ENCODE measurements at regions not wholly inside any gene's neighbourhood (a gene's known extent, or its start where the extent isn't known, plus 50 kb on each side); places are given as distances from the start of the nearest gene placed in this dataset.
"Not testable (repeated sequence)": the region's sequence is repeated elsewhere in the genome, so short reads cannot be mapped to it uniquely, and the experiment has no call there.

DNA sequence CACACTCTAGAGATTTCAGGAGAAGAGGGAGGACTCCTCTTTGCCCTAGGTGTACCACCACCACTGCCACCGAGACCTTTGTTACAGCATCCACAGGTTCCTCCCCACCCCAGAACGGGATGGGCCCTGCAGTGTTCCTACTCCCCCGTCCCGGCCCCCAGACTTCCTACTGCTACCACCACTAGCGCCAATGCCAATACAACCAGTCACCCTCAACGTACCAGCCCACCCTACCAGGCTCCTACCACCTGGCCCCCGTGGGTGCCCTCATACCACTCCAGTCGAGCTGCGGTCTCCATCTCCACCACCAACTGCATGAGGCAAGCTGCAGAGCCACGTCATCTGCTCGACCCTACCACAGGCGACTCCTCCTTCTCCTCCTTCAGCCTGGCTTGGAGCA is 437.1 kb upstream of the ZNF337 start:
- DNase-seq (ENCODE audit: low spot score): not testable (repeated sequence)

DNA sequence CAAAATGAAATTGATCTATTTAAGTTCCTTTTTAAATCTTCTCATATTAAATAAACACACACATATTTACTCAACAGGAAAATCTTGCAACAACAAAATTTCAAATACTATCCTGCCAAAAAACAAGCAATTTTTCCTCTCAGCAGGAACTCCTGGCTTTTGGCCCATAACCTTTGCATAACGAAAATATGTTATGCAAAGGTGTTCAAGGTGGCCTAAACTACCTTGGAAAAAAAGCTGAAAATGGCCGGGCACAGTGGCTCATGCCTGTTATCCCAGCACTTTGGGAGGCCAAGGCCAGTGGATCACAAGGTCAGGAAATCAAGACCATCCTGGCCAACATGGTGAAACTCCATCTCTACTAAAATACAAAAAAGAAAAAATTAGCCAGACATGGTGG is 424.3 kb upstream of the ZNF337 start:
- DNase-seq (ENCODE audit: low spot score): not testable (repeated sequence)

DNA sequence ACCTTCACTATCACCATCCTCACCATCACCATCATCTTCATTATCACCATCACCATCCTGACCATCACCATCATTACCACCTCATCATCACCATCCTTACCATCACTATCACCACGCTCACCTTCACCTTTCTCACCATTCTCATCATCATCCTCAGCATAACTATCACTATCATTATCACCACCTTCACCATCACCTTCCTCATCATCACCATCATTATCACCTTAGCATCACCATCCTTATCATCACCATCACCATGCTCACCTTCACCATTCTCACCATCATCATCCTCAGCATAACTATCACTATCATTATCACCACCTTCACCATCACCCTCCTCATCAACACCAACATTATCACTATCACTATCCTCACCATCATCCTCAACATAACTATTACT is 397.8 kb upstream of the ZNF337 start:
- DNase-seq (ENCODE audit: low spot score): not testable (repeated sequence)

DNA sequence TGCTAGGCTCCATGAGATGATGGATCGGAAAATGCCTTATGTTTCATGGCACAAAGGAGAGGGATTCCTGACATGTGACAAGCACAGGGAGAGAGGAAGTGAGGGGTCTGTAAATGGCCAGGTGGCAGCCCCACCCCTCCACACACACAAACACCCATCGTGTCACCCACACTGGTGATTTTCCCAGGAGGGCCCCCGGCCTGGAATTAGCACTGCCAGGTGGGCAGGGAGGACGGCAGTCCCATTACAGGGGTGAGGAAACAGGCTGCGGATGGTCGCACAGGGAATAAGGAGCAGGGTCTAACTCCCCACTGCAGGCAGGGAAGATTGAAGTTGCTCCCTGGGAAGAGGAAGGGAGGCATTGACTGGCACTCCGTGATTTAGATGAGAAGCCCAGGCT is 395.3 kb upstream of the ZNF337 start:
- DNase-seq (ENCODE audit: low spot score): not testable (repeated sequence)

DNA sequence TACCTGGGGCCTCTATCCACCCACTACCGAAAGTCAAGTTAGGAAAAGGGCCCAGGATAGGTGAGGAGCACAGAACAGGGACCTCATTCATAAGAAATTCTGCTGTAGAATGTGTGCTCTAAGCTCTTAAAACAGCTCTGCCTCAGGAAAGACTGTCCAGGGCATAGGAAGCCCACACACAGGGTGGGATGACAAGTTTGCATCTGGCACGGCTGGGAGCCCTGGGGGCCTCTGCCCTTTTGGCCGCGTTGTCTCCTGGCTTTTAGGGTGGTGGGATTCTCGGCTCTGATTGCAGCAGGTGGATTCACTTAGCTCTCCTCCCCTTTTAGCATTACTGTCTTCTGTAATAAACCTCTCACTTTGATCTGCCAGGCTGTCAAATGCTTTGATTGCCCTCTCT is 389.5 kb upstream of the ZNF337 start:
- DNase-seq (ENCODE audit: low spot score): not testable (repeated sequence)

DNA sequence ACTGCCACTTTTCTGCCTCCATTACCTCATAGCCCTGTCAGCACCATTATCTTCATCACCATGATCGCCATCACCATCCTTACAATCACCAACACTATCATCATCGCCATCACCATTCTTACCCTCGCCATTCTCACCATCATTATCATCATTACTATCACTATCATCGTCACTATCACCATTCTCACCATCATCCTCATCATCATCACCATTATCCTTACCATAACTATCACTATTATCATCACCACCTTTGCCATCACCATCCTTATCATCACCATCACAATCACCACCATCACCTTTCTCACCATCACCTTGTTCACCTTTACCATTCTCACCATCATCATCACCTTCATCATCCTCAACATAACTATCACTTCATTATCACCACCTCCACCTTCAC is 377.3 kb upstream of the ZNF337 start:
- DNase-seq (ENCODE audit: low spot score): not testable (repeated sequence)

DNA sequence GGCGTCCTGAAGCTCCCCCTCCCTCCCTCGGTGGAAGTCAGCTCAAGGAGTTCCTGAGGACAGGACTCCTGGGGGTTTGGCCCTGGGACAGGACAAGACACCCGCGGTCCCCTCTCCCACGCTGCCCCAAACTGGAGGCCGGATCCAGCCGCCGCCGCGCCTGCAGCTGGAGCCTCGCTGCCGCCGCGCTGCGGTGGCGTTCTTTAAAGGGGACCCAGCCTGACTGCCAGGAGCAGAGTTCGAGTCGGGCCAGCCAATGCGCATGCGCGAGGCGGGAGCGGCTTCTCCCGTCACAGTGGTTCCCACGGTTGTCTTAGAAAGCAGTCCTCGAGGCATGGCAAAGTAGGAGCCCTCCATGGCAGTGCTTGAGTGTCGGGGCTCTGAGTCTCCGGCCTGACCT is 362.7 kb upstream of the ZNF337 start:
- DNase-seq (ENCODE audit: low spot score): not testable (repeated sequence)

DNA sequence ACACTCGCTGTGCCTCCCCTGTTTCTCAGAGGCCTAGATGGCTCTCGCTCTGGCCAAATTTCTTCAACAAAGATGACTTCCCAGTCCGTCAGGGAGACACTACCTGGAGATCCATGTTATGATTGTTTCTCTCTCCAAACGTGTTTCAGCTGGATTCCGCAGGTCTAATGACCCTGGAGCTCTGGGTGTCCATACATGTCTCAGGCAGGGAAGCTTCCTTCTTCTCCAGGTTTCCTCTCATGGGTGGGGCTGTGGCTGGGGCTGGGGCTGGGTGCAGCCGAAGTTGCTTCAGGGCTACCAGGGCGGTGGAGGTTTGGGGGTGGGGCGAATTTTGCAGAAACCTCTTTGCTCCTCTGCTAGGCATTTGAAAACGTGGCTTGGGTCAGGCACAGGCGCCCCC is 361.8 kb upstream of the ZNF337 start:
- DNase-seq (ENCODE audit: low spot score): not testable (repeated sequence)

DNA sequence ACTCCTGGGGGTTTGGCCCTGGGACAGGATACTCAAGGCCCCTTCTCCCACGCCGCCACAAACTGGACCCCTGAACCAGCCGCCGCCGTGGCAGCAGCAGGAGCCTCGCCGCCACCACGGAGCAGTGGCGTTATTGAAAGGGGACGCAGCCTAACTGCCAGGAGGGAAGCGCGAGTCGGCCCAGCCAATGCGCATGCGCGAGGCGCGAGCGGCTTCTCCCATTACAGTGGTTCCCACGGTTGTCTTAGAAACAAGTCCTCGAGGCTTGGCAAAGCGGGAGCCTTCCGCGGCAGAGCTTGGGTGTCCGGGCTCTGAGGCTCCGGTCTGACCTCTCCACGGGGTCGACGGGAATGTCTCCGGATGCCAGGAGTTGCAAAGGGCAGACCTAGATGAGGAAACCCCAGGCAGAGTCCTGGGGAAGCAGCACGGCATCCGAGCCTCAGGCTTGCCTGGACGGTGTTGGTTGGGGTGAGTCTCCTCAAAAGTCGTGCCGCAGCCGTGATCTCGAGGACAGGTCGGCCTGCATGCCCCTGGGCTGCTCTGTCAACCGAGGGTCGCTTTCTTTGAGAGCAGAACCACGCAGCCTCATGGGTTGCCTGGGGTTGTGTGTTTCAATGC is 360.6 kb upstream of the ZNF337 start:
- DNase-seq (ENCODE audit: low spot score): not testable (repeated sequence)

DNA sequence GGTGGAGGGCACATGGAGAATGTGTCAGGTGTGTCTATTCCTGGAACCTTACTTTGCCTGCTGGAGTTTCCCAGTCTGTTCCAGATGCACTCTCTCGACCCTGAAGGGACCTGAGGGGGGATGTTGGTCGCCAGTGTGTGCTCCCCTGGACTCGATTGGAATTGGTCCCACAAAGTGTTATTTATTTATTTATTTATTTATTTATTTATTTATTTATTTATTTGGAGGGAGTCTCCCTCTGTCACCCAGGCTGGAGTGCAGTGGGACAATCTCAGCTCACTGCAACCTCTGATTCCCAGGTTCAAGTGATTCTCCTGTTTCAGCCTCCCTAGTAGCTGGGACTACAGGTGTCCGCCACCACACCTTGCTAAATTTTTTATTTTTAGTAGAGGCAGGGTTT is 329.1 kb upstream of the ZNF337 start:
- not testable (repeated sequence) for DNase-seq (ENCODE audit: low spot score)

DNA sequence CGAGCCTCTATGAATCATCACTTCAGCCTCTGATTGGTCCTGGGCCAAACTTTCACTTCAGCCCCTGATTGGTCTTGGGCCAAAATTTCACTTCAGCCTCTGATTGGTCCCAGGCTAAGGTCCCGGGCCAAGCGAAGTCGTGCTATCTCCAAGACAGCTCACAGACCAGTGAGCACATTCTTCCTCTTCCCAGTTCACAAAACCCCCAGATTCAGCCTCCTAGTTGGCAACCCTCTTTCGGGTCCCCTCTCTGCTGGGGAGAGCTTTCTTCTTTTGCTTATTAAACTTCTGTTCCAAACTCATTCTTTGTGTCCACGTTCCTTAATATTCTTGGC is 314.3 kb upstream of the ZNF337 start:
- DNase-seq (ENCODE audit: low spot score): not testable (repeated sequence)

DNA sequence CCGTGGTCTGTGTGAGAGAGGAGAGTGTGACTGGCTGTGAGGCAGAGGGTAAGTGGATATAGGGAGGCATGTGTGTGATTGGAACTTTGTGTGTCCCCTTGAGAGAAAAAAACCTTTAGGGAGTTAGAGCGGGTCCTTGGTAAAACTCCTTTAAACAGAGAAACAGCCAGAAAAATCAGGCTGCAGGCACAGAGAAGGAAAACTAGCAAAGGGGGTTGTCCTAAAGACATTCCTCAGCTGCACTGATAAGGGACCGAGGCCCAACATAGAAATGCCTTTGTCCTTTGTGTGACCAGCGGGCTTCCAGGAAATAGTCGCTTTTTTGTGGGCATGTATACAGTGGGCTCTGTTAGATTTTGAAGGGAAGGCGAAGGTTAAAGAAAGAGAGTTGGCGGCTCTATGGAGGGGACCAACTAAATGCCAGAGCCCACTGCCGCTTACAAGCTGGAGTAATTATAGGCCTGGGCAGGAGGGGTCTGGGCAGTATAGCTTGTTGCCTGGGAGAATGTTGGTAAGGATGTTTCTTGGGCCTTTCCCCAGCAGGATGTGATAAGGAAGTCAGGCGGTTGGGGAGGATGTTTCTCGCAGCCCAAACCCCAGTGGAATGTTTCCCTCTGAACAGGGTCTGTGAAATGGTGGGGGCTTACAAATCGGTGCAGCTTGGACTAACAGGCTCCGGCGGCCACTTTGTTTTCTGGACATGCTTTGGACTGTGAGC is 313.7 kb upstream of the ZNF337 start:
- DNase-seq (ENCODE audit: low spot score): not testable (repeated sequence)

DNA sequence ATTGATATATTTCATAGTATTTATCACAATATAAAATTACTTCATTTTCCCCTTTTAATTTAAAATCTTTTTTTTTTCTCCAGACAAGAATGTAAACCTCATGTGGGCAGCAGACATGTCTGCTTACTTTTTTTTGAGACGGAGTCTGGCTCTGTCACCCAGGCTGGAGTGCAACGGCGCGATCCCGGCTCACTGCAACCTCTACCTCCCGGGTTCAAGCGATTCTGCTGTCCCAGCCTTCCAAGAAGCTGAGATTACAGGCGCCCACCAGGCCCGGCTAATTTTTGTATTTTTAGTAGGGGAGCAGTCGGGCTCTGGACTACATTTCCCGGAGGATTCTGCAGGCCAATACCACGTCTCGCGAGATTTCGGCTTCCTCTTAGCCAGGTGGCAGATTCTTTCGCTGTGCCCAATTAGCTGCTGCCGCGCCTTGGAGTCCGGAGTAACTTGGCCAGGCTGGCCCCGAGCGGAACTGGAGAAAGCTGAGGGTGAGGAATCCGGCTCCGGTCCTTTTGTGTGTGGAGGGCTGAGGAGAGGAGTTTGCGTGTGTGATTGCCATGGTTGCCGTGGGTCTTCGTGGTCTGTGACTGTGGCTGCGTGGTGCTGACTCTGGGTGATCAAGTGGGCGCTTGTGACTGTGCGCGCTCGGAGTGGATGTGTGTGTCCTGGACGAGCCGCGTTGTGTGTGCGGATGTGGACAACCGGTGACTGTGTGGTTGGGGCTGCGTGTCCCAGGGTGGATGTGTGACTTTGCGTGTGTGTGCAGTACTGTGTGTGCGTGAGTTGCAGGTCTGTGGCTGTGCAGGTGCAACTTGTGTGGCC is 313.0 kb upstream of the ZNF337 start:
- peak; percentile 91 for DNase-seq (ENCODE audit: low spot score)

DNA sequence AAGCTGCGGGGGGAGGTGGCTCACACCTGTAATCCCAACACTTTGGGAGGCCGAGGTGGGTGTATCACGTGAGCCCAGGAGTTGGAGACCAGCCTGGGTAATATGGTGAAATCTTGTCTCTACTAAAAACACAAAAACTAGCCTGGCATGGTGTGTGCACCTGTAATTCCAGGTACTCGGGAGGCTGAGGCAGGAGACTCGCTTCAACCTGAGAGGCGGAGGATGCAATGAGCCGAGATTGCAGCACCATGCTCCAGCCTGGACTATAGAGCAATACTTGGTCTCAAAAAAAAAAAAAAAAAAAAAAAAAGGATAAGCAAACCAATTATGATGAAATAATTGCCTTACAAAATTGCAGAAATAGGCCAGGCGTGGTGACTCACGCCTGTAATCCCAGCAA is 311.4 kb upstream of the ZNF337 start:
- DNase-seq (ENCODE audit: low spot score): not testable (repeated sequence)

DNA sequence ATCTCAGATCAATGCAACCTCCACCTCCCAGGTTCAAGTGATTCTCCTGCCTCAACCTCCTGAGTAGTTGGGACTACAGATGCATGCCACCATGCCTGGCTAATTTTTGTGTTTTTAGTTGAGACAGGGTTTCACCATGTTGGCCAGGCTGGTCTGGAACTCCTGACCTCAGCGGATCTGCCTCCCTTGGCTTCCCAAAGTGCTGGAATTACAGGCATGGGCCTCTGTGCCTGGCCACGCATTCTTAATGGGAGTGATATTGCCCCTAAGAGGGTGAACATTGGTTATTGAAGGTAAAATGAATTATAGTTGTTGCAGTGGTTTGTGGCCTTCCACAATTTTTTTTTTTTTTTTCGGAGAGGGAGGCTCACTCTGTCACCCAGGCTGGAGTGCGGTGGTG is 309.5 kb upstream of the ZNF337 start:
- not testable (repeated sequence) for DNase-seq (ENCODE audit: low spot score)

DNA sequence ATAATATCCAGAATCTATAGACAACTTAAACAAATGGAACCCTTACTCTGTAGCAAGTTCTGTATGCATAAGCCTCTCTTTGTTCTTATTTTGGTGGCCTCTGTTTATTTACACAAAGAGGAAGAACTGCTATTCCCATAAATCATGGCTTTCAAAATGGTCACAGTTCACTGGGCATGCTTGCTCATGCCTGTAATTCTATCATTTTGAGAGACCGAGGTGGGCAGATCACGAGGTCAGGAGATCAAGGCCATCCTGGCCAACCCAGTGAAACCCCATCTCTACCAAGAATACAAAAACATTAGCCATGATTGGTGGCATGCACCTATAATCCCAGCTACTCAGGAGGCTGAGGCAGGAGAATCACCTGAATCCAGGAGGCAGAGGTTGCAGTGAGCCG is 307.3 kb upstream of the ZNF337 start:
- DNase-seq (ENCODE audit: low spot score): not testable (repeated sequence)

DNA sequence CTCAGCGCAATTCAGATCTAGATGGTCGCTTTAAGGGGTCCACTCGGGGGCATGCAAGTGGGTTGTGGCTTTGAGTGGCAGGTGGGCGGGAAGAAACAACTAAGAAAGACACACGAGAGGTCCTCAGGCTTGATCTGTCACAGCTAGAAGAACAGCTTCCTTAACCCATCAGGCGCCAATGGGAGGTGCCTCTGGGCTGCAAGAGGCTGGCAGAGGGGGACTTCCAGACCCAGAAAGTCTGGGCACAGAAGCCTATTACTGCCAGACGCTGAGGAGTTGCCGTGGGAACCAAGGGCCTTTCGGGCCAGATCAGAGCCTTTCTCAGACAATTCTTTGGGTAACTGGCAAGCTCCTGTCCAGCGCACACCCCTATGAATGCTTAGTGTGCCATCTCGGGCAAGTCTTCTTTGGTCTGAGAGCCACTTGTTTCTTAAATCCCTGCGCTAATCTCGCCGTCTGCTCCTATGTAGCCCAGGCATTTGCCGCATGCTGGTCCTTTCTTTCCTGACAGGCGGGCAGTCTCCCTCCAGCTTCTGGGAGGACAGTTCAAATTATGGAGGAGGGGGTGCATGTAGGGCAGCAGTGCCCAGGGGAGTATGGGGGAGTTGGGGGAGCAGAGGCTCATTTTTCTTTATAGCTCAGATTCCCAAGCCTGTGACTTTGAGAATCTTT is 300.9 kb upstream of the ZNF337 start:
- DNase-seq (ENCODE audit: low spot score): not testable (repeated sequence)

DNA sequence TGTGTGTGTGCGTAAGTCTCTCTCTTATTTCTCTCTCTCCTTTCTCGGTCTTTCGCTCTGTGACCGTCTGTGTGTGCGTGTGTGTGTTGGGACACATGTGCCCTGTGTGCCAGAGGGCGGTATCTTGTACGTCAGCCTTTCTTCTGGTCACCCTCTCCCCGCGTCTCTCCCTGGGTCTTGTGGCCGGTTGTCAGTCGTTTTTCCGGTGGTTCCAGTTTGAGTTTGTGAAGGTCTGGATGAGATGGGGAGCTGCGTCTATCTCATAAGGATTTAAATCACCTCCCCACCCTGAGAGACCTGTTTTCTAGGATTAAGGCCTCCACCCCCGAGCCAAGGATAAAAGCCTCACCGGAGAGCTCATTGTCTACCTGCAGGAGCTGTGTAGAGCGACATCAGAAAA is 295.5 kb upstream of the ZNF337 start:
- DNase-seq (ENCODE audit: low spot score): no peak

DNA sequence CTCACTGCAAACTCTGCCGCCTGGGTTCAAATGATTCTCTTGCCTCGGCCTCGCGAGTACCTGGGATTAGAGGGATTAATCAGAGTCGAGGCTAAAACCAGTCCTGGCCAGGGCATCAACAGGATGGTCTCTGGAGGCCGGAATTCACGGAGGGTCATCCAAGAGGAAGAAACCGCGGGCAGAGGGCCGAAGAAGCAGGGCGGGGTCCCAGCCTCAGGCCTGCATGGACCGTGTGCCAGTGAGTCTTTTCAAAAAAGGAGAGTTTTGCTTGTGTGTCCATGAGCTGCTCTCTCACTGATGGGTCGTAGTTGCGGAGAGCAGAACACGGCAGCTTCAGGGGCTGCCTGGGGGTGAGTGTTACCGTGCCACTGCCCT is 295.1 kb upstream of the ZNF337 start:
- no peak for DNase-seq (ENCODE audit: low spot score)

DNA sequence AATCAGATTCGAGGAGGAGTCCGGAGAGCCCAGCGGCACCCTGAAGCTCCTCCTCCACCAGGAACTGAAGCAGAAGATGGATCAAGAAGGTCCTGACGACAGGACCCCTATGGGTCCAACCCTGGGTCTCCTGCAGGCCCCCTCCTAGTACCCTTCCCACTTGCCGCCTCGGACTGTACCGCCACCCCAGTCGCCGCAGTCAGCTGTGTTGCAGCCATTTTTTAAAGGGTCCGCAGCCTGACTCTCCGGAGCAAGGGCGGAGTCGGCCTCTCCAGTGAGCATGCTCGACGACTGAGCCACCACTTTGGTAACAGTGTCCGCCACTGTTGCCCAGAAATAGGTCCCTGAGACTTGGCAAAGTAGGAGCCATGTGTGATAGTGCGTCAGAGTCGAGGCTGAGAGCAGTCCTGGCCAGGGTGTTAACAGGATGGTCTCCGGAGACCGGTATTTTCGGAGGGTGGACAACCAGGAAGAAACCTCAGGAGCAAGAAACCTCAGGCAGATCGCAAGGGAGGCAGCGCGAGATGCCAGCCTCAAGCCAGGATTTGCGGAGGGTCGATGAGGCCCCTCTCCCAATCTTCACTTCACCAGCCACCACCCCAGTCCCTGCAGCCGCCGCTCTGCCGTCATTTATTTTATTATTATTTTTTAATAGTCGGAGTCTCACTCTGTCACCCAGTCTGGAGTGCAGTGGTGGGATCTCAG is 294.6 kb upstream of the ZNF337 start:
- no peak for DNase-seq (ENCODE audit: low spot score)

DNA sequence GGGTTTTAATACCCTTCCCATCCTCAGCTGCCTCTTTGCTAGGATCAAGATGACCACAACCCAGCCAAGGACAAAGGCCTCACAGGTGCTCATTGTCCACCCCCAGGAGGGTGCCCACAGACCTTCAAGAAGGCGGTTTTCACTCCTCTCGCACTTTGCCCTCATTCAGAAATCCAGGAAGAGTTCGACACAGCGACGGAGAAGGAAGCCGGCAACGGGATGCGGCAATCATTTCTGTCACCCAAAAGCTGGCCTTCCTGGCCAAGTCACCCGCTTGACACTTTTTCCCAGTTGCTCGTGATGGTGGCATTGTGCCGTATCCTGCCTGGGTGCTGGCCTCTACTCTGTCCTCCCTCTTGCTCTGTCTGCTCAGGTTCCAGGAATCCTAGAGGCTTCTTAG is 293.0 kb upstream of the ZNF337 start:
- not testable (repeated sequence) for DNase-seq (ENCODE audit: low spot score)

All from SK-N-DZ (cell line).